ENCODE measurements at regions not wholly inside any gene's neighbourhood (a gene's known extent, or its start where the extent isn't known, plus 50 kb on each side); places are given as distances from the start of the nearest gene placed in this dataset.
A peak's percentile ranks its signal among the peaks of the same experiment; 100 is the strongest.

- DNase-seq (ENCODE audit: low read depth): no peak
- TF ChIP-seq, protein P1, sequence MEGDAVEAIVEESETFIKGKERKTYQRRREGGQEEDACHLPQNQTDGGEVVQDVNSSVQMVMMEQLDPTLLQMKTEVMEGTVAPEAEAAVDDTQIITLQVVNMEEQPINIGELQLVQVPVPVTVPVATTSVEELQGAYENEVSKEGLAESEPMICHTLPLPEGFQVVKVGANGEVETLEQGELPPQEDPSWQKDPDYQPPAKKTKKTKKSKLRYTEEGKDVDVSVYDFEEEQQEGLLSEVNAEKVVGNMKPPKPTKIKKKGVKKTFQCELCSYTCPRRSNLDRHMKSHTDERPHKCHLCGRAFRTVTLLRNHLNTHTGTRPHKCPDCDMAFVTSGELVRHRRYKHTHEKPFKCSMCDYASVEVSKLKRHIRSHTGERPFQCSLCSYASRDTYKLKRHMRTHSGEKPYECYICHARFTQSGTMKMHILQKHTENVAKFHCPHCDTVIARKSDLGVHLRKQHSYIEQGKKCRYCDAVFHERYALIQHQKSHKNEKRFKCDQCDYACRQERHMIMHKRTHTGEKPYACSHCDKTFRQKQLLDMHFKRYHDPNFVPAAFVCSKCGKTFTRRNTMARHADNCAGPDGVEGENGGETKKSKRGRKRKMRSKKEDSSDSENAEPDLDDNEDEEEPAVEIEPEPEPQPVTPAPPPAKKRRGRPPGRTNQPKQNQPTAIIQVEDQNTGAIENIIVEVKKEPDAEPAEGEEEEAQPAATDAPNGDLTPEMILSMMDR (conservative IDR thresholded peaks at IDR 0.05; ENCODE audit: control insufficient read depth, insufficient read depth, low read depth, low read length): no peak
- no peak overlapping the region for H3K4me3 ChIP-seq (ENCODE audit: control insufficient read depth, low read depth, low read length)
Measured at GRCh38 chr19:31424861-31425620, 75.8 kb upstream of the TSHZ3 start.

- TF ChIP-seq, protein P1 (conservative IDR thresholded peaks at IDR 0.05; ENCODE audit: control insufficient read depth, insufficient read depth, low read depth, low read length): no peak
- DNase-seq (ENCODE audit: low read depth): peak; percentile 74
- no peak overlapping the region for H3K4me3 ChIP-seq (ENCODE audit: control insufficient read depth, low read depth, low read length)
Measured at GRCh38 chr19:31427857-31428256, 78.6 kb upstream of the TSHZ3 start.

GRCh38 chr19:31430381-31430780 is 81.1 kb upstream of the TSHZ3 start:
- no peak for DNase-seq (ENCODE audit: low read depth)
- TF ChIP-seq, protein P1 (conservative IDR thresholded peaks at IDR 0.05; ENCODE audit: control insufficient read depth, insufficient read depth, low read depth, low read length): no peak
- no peak overlapping the region for H3K4me3 ChIP-seq (ENCODE audit: control insufficient read depth, low read depth, low read length)

GRCh38 chr19:31432201-31432810 is 83.1 kb upstream of the TSHZ3 start:
- no peak overlapping the region for H3K4me3 ChIP-seq (ENCODE audit: control insufficient read depth, low read depth, low read length)
- TF ChIP-seq, protein P1 (conservative IDR thresholded peaks at IDR 0.05; ENCODE audit: control insufficient read depth, insufficient read depth, low read depth, low read length): no peak
- DNase-seq (ENCODE audit: low read depth): no peak

DNA sequence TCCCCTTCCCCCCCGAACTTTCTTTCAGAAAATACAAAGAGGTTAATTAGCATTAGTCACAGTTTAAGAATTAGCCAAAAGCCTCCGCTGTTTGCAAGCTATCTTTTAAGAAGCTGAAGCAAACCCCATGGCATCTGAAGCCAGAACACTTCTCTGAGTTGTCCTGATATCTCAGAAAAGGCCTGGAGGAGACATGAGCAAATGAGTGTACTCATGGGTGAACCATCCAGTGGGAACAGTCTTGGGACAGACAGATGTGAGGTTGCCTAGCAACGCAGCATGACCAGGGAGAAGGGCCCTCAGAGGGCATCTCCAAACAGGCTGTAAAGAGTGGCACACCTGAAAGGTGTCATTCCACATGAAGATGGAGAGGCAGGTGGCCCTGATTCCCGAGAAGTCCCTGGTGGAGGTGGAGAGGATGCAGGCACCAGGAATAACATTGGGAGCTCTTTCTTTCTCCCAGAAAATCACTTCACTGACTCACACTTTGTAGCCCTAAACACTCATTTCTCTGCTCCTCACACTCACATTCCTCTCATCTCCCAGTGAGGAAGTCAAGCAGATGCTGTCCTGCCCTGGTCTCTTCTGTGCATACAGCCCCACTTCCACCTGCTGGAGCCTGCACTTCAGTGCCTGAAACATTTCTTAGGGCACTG is 87.0 kb upstream of the TSHZ3 start:
- H3K4me3 ChIP-seq (ENCODE audit: control insufficient read depth, low read depth, low read length): no peak overlapping the region
- peak; percentile 38 for DNase-seq (ENCODE audit: low read depth)
- TF ChIP-seq, protein P1 (conservative IDR thresholded peaks at IDR 0.05; ENCODE audit: control insufficient read depth, insufficient read depth, low read depth, low read length): no peak

DNA sequence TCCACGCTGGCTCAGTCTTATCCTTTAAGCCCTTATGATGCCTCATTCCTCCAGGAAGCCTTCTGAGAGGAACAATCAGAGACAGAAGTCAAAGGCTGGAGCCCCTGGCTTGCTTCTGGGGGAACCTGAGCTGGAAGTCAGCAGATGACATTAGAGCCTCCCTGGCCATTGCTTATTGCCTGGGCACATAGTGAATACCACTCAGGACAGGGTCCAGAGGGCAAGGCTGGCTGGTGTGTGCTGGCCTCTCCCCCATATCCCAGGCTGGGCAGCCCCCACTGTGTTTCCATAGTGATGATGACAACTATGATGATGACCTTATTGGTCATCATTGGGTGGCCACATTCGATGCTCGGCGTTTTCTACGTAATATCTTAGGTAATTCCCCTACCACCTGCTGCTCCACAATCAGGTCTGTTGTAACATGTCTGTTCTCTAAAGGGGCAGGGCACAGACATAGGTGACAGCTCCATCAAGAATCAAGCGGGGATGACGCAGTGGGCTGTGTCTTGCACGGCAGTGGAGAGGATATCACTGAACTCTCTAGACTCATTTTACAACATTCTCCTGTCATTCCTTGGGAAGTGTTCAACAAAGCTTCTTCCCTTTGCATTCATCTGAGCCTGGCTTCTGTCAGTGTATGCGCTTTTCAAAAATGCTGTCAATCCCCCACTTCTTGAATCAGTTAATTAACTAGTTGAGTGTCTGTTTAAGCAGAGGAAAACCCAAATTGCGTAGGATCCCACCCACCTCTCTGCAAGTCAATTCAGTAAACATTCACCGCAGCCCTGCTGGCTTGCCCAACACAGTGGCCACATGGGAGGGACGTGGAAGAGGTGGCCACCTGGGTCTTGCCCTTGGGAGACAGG is 89.4 kb upstream of the TSHZ3 start:
- no peak overlapping the region for H3K4me3 ChIP-seq (ENCODE audit: control insufficient read depth, low read depth, low read length)
- DNase-seq (ENCODE audit: low read depth): no peak
- TF ChIP-seq, protein P1 (conservative IDR thresholded peaks at IDR 0.05; ENCODE audit: control insufficient read depth, insufficient read depth, low read depth, low read length): no peak

Measured in fibroblast of mammary gland (primary cell).